ENCODE measurements at regions not wholly inside any gene's neighbourhood (a gene's known extent, or its start where the extent isn't known, plus 50 kb on each side); places are given as distances from the start of the nearest gene placed in this dataset.

DNA sequence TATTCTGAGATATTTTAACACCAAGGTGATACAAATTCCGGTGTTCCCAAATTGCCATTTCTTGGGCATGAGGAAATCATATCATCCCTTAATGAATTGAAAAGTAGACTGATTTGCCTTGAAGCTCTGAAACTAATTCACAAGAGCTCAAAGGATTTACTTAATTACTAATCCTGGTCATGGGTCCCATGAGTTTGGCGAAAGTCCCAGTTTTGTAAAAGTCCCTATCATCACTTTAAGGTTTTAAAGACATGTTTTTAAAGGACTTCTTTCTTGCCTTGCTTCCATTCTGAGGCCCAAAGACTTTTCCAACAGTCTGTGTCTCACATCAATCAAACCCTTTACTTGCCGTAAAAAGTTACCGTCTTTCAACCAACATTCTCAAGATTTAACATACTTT lies 377.9 kb downstream of the DNAJB9 start:
- H3K27me3 ChIP-seq: no peaks in the 10 kb centered on the region
- peaks cover 0 to 7% (median 0%) of the 10 kb centered on the region in 3 donors for H3K9me3 ChIP-seq
- no peak for DNase-seq
- TF ChIP-seq, protein P1, sequence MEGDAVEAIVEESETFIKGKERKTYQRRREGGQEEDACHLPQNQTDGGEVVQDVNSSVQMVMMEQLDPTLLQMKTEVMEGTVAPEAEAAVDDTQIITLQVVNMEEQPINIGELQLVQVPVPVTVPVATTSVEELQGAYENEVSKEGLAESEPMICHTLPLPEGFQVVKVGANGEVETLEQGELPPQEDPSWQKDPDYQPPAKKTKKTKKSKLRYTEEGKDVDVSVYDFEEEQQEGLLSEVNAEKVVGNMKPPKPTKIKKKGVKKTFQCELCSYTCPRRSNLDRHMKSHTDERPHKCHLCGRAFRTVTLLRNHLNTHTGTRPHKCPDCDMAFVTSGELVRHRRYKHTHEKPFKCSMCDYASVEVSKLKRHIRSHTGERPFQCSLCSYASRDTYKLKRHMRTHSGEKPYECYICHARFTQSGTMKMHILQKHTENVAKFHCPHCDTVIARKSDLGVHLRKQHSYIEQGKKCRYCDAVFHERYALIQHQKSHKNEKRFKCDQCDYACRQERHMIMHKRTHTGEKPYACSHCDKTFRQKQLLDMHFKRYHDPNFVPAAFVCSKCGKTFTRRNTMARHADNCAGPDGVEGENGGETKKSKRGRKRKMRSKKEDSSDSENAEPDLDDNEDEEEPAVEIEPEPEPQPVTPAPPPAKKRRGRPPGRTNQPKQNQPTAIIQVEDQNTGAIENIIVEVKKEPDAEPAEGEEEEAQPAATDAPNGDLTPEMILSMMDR (IDR thresholded peaks at IDR 0.05): no peak
- intact Hi-C loops (cut with DNase I; ENCODE audit: low total_unique reads): no loop called here
- no peaks in the 10 kb centered on the region for H3K36me3 ChIP-seq
- H3K27ac ChIP-seq: no peak overlapping the region
- H3K4me1 ChIP-seq: no peaks in the 10 kb centered on the region
- no peak overlapping the region for H3K4me3 ChIP-seq

DNA sequence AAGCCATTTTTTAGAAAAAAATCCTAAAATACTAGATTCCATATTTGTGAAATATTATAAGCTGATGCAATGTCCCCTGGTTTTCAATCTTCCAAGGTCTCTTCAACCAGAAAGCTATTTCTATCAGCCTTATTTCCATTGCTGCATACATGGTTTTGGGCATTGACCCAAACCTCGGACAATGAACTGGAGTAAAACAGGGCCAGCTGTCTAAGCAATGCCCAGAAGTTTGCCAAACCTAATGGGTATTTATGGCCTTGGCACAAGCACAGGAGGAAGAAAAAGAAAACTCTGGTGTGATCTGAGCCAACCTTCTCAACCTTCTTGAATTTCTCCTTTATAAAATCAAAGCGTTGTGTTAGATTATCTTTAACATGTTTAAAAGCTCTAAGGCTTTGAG lies 402.3 kb downstream of the DNAJB9 start:
- TF ChIP-seq, protein P1 (IDR thresholded peaks at IDR 0.05): no peak
- H3K9me3 ChIP-seq: no peaks in the 10 kb centered on the region
- H3K27ac ChIP-seq: no peak overlapping the region
- intact Hi-C loops (cut with DNase I; ENCODE audit: low total_unique reads): no loop called here
- DNase-seq: no peak
- H3K36me3 ChIP-seq: no peaks in the 10 kb centered on the region
- no peaks in the 10 kb centered on the region for H3K27me3 ChIP-seq
- H3K4me3 ChIP-seq: no peak overlapping the region
- H3K4me1 ChIP-seq: no peaks in the 10 kb centered on the region

DNA sequence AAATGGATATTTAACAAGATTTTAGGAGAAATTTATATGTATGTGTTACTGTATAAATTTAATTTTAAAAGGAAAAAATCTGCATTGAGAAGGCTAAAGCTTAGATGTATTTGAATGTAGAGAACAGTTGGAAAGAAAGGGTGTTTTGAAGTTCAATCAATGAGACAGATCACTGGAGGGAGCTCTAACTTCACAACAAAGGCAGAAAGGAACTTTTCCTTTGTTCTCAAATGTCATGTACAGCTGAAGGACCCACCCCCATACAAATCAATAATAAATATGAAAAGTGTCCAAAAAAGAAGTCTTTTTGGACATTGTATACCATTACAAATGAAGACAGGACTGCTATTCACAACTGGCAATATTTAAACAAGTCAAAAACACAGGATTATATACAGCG lies 403.4 kb downstream of the DNAJB9 start:
- TF ChIP-seq, protein P1 (IDR thresholded peaks at IDR 0.05): no peak
- Histone ChIP-seq H3K4me3 (no peak overlapping the region), H3K4me1 (no peaks in the 10 kb centered on the region), H3K27ac (no peak overlapping the region), H3K27me3 (no peaks in the 10 kb centered on the region), H3K9me3 (no peaks in the 10 kb centered on the region), H3K36me3 (no peaks in the 10 kb centered on the region)
- no peak for DNase-seq
- intact Hi-C loops (cut with DNase I; ENCODE audit: low total_unique reads): no loop called here

DNA sequence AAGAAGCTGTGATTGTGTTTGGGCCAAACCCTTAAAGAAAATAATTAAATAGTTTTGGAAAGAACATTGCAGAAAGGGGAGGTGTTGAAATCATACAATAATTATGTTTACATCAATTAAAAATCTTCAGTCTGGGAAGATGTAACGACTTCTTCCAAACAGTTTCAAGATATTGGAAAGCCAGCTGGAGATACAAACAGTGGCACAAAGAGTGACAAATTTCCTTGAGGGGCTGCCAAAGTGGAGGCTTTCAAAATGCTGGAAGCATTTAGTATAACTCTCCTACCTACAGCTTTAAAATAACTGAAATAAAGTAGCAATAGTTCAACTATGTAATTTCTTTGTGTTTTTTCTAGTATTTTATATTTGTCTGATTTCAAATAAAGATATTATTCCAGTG lies 405.0 kb downstream of the DNAJB9 start:
- DNase-seq: no peak
- no peak overlapping the region for H3K4me3 ChIP-seq
- H3K27ac ChIP-seq: no peak overlapping the region
- no peaks in the 10 kb centered on the region for H3K9me3 ChIP-seq
- TF ChIP-seq, protein P1 (IDR thresholded peaks at IDR 0.05): no peak
- H3K4me1 ChIP-seq: no peaks in the 10 kb centered on the region
- intact Hi-C loops (cut with DNase I; ENCODE audit: low total_unique reads): no loop called here
- H3K36me3 ChIP-seq: no peaks in the 10 kb centered on the region
- H3K27me3 ChIP-seq: no peaks in the 10 kb centered on the region

DNA sequence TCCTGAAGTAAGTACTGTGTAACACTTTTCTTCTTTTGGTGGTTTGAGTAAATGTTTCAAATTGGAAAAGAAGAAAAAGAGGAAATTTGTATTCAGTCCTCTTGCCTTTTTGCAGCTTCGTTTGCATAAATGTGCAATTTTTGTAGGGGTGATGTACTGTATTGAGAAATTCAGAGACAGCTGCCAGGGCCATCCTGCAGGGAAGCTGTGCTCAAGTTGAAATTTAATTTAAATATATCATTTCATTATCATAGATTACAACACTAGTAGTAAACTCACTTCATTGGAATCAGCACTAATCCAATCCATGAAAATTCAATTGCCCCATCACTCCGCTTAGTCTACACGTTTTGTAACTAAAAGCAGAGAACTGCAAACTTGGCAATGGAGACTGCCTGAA lies 415.4 kb downstream of the DNAJB9 start:
- H3K9me3 ChIP-seq: no peaks in the 10 kb centered on the region
- DNase-seq: no peak
- H3K4me3 ChIP-seq: no peak overlapping the region
- no peaks in the 10 kb centered on the region for H3K36me3 ChIP-seq
- no peak overlapping the region for H3K27ac ChIP-seq
- H3K4me1 ChIP-seq: no peaks in the 10 kb centered on the region
- no peaks in the 10 kb centered on the region for H3K27me3 ChIP-seq
- intact Hi-C loops (cut with DNase I; ENCODE audit: low total_unique reads): no loop called here
- TF ChIP-seq, protein P1 (IDR thresholded peaks at IDR 0.05): no peak

DNA sequence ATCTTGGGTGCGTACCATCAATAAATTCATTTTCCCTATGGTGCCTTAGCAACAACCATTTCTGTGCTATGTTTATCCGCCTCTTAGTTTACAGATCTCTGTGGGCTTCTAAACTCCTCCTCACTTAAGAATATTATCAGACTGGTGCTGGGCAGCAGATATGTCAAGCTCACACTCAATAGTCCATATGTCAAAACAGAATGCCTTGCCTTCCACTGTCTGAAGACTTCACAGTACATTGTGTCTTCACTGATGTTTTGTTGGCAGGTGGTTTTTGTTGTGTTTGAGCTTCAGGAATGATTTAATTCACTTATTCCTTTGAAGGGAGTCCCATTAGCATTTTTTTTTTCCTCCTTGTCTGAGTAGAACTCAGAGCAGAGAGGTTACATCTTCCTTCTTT lies 419.6 kb downstream of the DNAJB9 start:
- intact Hi-C loops (cut with DNase I; ENCODE audit: low total_unique reads): no loop called here
- DNase-seq: no peak
- TF ChIP-seq, protein P1 (IDR thresholded peaks at IDR 0.05): no peak
- no peaks in the 10 kb centered on the region for H3K27me3 ChIP-seq
- H3K36me3 ChIP-seq: no peaks in the 10 kb centered on the region
- H3K27ac ChIP-seq: no peak overlapping the region
- H3K9me3 ChIP-seq: no peaks in the 10 kb centered on the region
- H3K4me3 ChIP-seq: no peak overlapping the region
- H3K4me1 ChIP-seq: no peaks in the 10 kb centered on the region

All from tibial artery (tissue), 4 donors.